ENCODE measurements at regions not wholly inside any gene's neighbourhood (a gene's known extent, or its start where the extent isn't known, plus 50 kb on each side); places are given as distances from the start of the nearest gene placed in this dataset.
"Not testable (repeated sequence)": the region's sequence is repeated elsewhere in the genome, so short reads cannot be mapped to it uniquely, and the experiment has no call there.

DNA sequence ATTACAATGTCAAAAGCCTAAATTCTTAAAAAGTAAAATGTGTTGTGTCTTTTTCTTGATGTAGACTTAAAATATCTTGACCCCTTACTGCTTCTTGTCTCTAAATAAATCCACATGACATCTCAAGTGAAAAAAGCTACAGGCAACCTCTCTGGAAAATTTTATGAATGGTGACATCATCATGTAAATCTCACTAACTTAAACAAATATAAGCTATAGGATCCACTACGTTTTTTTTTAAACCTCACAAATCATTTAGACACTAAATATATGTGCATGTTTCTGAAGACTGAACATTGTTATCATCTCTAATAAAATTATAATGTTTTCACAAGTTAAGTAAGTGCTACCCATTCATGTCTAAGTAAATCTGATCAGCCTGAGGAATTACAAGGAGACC, 793.7 kb upstream of the PRR20A start:
- DNase-seq, result no peak

DNA sequence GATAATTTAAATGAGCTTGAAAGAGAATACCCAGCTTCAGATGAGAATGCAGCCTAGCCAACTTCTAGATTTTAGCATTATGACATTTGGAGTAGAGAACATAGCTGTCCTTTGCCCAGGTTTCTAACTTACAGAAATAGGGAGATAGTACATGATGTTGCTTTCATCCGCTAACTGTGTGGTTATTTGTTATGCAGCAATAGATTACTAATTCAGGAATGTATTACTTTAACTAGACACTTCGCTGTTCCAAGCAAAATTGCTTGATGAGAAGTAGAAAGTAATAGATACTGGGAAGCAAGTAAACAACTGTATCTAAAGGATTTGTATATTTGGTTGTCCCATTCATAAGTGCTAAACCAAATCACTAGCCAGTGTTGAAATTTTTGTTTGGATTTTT, 790.9 kb upstream of the PRR20A start:
- DNase-seq, result no peak

DNA sequence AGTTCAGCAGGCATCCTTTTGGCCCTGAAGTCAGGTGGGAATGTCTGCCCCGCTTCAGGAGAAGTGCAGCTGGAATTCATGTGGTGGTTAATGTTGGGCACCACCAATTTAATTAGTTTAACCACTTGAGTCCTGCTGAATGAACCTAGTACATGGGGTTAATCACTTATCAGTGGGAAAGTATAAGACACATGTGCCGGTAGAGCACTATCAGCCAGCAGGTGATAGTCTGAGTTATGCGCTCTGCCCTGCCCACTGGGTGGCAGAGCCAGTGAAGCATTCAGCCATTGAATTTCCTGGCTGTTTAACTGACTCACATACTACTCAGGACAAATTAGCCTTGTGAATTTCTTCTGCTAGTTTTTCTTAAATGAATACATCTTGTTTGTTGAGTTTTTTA, 789.7 kb upstream of the PRR20A start:
- no peak for DNase-seq

DNA sequence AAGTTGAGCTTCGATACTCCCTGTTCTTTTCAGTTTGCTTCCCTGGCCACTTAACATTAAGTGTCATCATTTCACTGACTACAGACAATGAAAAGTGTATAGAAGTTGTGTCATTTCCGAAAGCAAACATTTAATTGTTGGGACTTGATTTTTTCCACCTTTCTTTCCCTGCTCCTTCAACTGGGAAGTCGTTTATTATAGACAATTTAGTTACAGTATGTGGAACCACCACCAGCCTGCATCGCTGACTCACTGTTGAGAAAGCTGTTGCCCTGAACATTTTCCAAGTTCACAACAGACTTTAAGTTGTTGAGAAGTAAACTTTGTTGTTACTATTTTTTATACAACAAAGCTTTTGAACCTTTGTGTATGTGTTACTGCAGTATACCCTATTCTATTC, 788.4 kb upstream of the PRR20A start:
- DNase-seq, result no peak

DNA sequence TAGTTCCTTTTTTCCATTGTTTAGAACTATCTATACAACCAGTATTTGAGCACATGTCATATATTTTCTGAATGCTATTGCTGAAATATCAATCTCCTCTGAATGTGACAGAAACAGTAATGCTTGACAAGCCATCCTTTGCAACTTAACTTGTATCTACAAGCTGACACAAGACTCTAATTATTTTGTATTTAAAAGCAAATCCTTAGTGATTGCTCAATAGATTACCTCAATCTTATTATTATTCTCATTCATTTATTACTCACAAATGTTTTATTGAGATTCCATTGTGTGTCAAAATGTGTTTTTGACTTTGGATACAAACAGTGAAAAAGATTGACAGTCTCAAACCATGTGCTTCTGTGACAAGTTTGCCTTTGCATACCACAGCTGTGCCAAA, 787.8 kb upstream of the PRR20A start:
- no peak for DNase-seq

DNA sequence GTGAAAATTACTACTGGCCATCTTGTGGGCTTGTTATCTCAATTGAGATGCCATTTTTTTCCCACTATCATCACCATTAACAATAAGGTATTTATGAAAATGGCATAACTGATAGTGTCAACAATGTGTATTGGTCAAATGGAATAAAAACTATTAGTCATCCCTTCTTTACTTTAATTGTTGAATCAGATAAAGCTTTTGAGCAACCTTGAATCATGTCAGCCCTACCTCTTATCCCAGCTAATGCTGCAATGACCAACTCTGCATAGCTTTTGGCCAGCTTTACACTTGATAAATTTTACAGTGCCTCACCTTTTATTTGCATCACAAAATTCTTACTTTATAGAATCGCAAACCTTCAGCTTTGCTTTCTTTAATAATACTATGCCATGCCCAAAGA, 784.0 kb upstream of the PRR20A start:
- no peak for DNase-seq

DNA sequence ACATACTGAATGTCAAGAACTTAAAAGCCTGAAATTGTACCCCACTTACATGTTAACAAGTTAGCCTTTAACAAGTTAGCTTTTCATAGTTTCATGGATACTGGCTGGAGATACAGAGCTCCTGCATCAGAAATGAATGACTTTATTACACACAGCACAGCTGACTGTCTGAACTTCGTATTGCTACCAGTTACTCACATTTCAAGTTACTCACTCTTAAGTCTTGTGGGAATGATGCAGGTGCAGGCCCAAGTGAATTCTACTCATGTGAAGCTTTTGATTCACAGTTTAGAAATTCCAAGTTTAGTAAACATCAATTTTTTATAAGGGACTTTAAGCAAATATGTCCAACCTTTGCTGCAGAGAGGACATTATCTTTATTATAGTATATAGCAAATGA, 762.2 kb upstream of the PRR20A start:
- no peak for DNase-seq

DNA sequence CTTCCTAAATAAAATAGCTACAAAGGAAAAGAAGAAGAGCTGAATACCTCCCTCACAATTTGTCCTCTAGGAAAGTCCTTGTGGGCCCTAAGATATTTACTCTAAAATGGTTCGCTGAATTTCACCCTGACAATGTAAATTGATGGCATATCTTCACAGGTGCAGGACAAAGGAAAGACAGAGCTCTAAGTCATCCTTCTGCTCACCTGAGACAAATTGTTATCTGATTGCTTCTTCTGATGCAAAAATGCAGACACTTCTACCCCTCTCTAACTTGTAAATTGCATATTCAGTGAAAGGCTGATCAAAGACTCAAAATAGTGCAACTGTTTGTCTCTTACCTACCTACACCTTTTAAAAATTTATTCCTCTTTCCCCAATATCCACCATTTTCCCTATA, 747.2 kb upstream of the PRR20A start:
- no peak for DNase-seq

DNA sequence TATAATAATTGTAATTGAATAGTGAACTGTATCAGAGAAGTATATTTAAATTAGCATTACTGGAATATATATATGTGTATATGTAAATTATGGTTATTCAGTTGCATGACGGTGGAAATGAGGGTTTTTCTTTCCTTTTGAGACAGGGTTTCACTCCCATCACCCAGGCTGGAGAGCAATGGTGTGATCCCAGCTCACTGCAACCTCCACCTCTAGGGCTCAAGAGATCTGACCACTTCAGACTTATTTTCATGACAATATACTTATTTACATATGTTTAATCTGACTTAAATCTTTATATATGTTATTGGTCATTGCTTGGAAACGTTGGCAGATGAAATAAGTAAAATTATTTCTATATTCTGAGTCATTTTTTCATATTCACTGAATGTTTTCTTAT, 744.4 kb upstream of the PRR20A start:
- no peak for DNase-seq

DNA sequence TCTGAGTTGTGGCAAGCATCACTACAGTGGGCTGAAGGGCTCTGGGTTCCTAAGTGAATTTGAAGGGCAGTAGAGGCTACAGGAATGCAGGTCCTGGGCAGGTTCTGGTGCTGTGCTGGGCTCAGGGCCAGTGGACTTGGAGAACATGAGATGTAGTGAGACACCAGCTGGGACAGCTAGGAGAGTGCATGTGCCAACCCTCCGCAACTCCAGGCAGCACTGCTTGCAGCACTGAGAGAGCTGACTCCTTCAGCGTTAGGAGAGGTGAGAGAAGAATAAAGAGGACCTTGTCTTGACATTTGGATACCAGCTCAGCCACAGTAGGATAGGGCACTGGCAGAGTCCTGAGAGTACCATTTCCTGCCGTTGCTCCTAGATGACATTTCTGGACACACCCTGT, 739.9 kb upstream of the PRR20A start:
- no peak for DNase-seq

DNA sequence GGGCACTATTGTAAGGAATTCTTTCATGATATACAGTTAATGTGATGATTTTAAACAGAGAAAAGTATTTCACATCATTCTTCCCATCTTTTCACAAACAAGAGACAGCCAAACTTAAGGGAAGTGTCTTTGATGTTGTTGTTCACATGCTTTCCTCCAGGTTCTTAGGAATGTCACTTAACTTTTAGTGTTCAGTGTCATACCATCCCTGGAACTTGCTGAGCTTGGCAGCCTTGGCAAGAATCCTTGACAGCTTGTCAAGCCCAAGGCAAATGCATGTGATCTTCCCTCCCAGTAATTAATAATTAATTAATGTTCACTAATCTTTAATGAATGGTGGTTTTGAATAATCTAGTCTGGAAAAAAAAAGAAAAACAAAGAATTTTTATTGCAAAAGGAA, 727.9 kb upstream of the PRR20A start:
- no peak for DNase-seq

DNA sequence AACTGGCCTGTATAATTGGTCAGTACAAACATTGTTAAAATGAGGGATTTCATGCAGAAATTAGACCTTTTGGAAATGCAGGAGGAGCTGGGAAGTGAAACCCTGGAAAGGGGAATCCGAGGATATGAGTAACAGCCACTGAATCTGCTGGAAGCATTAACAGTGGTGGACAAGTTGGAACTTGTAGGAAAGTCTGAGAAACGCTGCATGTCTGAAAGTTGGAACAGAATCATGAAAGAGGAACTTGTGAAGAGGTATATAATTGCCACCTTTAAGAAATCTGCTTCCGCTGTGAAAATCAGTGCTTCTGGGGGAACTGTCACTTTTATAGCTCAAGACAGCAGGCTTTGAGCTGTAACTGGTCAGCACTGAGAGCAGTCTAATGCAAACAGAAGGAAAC, 716.5 kb upstream of the PRR20A start:
- no peak for DNase-seq

DNA sequence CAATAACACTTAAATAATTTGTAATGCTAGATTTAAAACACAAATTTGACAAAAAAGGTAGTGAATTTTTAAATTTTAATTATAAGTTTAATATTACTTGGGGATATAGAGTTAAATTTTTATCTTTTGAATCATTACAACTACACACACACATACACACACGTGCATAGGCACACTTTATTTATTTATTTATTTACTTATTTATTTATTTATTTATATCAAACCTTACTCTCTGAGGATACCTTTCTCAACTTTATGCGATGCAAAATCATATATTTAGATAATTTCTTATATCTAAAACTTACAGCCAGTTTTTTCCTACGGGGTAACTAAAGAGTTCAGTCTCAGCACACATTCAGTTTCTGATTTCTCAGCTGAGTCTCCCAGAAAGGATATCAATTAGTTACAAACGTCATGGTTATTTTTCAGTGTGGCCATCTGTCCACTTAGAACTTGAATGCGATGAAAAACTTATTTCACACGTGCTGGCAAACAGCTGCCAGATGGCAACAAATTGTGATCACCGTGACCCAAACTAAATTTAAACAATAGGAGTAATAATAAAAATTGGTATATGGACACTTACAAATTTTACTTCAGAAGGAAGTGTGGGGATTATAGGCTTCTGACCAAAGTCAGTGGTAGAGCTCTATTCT, 683.1 kb upstream of the PRR20A start:
- no peak for DNase-seq

DNA sequence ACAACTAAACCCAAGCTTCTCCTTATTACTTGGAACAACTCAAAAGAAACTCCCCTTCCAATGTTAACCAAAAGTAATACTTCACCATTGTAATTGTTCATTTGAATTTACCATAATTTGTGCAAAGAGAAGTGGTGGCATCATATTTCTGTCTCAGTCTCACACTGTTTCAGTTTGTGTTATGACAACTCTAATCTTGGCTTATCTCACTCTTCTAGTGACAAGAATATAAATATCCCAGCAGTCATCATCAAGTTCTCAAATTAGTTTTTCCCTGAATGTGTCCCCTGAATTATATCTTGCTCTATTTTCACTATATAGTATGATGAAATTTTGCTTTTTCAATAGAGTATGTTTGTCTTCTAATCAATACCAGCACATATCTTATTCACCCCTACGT, 681.4 kb upstream of the PRR20A start:
- DNase-seq, result no peak

DNA sequence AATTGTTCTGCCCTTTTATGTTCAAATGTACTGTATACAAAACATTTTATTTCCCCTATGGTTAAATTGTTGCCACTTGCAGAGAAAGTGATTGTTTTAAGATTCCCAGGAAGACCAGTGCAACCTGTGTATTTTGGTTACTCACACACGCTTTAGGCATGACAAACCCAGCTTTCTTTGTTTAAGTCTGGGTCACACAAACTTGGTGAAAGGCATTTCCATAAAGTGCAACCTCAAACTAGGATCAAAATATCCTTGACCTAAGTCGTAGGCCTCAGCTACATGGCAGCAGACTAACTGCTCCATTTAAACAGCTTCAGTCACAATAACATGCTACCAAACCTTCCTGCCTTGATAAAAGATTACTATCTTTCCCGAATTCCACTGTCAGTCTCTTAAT, 639.0 kb upstream of the PRR20A start:
- no peak for DNase-seq

DNA sequence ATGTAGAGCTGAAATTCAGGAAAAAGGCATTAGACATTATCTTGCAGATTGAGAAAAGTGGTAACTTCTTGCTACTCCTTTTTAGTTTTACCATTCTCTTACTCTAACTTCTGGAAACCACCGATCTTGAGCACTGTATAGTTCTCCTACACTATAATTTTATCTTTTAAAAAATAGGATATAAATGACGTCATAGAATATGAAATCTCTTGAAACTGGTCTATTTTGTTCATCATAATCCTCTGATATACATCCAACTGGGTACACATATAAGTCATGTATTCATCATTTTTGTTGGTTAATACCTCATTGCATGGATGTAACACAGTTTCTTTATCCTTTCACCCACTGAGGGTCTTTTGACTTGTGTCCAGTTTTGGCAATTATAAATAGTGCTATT, 629.9 kb upstream of the PRR20A start:
- no peak for DNase-seq

DNA sequence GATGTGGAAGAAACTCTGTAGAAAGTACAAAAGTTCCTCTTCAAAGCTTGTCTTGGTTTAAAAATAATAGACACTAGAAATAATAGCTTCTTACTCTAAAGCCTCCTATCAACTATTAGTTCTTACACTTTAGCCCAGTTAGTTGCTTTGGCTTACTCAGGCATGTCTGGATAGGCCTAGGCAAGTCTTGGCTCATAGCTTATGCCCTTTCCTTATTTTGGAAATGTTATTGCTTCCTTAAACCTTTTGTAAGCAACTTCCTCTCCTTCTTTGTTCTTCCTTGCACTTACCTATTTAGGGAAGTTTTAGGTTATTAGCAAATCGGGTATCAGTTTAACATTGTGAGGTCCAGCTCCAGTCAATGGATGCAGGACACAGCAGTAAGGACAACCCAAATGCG, 628.4 kb upstream of the PRR20A start:
- not testable (repeated sequence) for DNase-seq

DNA sequence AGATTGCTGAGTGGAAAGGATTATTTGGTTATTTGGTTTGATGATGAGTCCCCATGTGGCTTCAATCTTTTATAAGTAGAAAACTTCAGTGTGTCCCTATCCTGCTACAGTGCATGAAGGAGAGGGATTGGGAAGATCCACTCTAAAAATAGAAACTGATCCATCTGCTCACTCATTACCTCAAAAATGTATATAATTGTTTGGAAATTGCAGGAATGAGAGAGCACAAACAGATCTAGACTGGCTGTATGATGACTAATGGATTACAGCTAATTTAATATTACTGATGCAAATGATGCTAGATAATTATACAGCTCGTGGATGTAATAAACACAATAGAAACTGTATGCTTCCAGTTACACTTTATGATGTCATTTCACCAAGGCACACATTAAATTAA, 625.3 kb upstream of the PRR20A start:
- no peak for DNase-seq

DNA sequence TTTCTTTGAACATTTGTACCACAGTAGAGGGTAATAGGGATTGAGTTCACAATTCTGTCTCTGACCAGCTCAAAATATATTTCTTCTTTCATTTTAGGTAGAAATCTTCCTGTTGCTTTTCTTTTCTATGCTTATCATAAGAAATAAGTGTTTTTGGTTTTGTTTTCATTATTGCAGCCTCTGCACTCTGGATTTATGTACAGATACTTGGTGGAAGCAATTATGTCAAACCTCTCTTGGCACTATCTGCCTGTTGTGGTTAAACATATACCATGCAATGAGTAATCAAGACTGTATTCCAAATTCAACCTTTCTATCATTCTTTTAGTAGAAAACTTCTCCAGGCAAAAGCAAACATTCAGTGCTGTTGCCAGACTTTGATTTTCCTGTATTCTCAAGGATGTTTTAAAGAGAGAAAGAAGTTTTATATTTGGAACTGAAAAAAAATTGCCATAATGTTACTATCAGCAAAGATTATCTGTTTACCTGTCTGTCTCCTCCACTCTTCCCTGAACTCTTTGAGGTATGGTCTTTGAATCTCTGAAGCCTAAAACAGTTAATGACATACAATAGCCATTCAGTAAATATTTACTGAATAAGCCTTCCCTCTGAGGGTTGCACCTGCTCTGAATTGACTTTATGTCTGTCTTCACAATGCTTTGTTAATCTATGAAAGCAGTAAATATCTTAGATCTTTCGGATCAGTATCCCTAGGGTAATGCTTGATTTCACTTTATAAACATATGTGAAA, 612.5 kb upstream of the PRR20A start:
- DNase-seq, result no peak

DNA sequence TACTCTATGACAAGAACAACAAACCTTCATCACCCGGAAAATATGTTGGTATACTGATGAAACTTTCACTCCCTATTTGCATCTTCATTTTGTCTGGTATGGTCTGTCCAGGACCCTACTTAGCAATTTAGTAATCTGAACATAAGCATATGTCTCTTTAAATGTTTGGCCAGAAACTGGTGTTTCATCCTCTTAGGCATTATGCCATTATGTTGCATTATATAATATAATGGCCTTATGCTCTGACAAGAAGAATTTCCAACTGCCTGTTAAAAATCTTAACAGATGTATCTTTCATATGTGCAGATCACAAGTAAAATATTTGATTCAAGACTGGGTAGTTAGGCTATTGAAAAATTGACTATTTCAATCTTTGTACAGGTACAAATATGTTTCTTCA, 610.6 kb upstream of the PRR20A start:
- DNase-seq, result no peak

DNA sequence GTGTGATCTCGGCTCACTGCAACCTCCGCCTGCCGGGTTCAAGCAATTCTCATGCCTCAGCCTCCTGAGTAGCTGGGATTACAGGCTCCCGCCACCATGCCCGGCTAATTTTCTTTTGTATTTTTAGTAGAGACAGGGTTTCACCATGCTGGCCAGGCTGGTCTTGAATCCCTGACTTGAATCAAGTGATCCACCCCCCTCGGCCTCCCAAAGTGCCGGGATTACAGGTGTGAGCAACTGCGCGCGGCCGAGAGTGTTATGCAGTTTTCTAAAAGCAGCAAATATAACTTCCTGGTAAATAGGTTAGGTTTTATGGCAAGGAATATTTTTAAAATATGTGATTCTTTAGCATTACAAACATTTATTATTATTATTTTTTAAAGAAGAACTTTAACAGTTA, 592.8 kb upstream of the PRR20A start:
- not testable (repeated sequence) for DNase-seq

DNA sequence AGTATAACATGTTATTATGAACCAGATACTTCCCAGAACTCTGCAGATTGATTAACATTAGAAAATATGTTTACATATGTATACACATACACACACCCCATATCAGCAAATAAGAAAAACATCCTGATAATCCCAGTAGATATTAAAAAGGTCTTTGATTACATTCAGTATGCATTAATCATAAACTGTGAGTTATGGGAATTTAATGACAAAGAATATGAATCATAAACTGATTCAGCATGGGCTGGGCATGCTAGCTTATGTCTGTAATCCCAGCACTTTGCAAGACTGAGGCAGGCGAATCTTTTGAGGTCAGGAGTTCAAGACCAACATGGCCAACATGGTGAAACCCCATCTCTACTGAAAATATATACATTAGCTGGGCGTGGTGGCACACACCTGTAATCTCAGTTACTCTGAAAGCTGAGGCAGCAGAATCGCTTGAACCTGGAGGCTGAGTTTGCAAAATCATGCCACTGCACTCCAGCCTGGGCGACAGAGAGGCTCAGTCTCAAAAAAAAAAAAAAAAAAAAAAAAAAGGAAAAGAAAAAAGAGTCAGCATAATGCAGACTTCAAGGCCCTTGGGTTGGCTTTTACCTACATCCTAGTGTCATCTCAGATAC, 581.9 kb upstream of the PRR20A start:
- no peak for DNase-seq

DNA sequence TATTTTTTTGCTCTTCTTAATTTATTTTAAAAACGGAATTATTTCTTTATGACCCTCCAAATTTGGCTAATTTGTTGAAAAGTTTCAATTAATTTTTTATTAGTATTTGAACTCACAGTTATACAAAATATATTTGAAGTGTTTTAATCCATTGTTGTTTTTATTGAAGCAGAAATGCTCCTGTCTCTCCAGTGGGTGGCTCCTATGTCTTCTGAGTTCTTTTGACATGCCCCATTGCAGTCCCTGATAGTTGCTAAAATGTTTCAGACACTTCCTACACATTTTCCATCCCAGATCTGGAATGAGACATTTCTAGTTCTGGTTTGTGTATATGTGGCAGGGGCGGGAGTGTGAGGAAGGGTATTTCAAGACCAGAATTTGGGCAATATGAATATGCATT, 579.4 kb upstream of the PRR20A start:
- no peak for DNase-seq

DNA sequence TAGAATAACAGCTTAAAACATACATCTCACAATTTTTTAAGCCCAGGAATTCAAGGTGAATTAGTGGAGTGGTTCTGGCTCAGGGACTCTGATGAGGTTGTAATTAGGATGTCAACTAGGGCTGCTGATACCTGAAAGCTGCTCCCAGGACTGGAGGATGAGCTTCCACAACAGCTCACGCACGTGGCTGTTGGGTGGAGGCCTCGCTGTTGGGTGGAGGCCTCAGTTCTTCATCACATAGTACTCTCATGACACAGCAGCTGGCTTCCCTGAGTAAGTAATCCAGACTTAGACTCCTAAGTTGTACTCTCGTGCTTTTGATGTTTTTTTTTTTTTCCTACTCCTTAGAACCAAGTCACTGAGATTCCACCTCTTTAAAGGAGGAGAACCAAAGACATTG, 577.1 kb upstream of the PRR20A start:
- no peak for DNase-seq

DNA sequence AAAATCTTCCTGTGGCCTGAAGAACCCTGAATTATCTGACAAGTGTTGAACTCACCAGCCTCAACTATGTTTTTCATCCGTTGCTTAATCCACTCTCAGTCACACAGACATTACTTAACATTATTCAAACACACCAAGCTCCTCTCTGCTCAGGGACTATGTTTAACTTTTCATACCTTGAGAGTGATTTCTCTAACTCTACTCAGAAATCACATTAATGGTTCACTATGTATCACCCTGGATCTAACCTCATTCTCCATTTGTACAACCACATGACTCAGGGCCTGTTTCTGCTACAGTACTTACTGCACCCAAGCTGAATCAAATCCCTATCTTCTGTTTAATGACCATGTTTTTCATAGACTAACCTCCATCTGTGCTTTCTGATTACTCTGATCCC, 553.7 kb upstream of the PRR20A start:
- DNase-seq, result no peak

Data from activated effector memory CD4-positive, alpha-beta T cell treated with anti-CD3 and anti-CD28 coated beads, Interleukin-2, amount 50 U/mL, for 16 hours (primary cell).